Loucy (cell line): ENCODE measurements at regions not wholly inside any gene's neighbourhood (a gene's known extent, or its start where the extent isn't known, plus 50 kb on each side); places are given as distances from the start of the nearest gene placed in this dataset.
A peak's percentile ranks its signal among the peaks of the same experiment; 100 is the strongest.

ENCODE experiments used
- H2AFZ ChIP-seq: fragments of 200-600 bp; sonication (generic); 2 replicates; pipeline ENCODE4 v1.6.0; 2016; ENCODE audit warnings: antibody characterized with exemption, mild to moderate bottlenecking, low read length, moderate library complexity
- H3F3A ChIP-seq: fragments of 200-600 bp; 2 replicates; pipeline ENCODE4 v1.6.0; 2016; ENCODE audit warnings: antibody characterized with exemption, low read depth, mild to moderate bottlenecking
- H3K27me3 ChIP-seq: fragments of 200-600 bp; sonication (generic); 2 replicates; pipeline ENCODE4 v1.6.1; 2014; ENCODE audit warnings: low read length, mild to moderate bottlenecking; ENCODE audit not compliant: insufficient read depth, poor library complexity, severe bottlenecking
- H3K36me3 ChIP-seq: fragments of 200-600 bp; sonication (generic); 2 replicates; pipeline ENCODE4 v1.6.1; 2016; ENCODE audit warnings: low read length; ENCODE audit not compliant: insufficient read depth
- H3K4me1 ChIP-seq: fragments of 200-600 bp; sonication (generic); 2 replicates; pipeline ENCODE4 v1.5.1; 2014; ENCODE audit warnings: low read length, mild to moderate bottlenecking; ENCODE audit not compliant: insufficient read depth, poor library complexity, severe bottlenecking
- H3K4me2 ChIP-seq: fragments of 200-600 bp; sonication (generic); 2 replicates; pipeline ENCODE4 v1.6.0; 2014; ENCODE audit warnings: antibody characterized with exemption, low read length, low read depth, mild to moderate bottlenecking; ENCODE audit not compliant: poor library complexity, severe bottlenecking
- H3K4me3 ChIP-seq: fragments of 200-600 bp; sonication (generic); 2 replicates; pipeline ENCODE4 v1.5.1; 2014; ENCODE audit warnings: low read length, mild to moderate bottlenecking, mixed read lengths; ENCODE audit not compliant: poor library complexity, severe bottlenecking
- H3K79me2 ChIP-seq: fragments of 200-600 bp; sonication (generic); 2 replicates; pipeline ENCODE4 v1.6.1; 2014; ENCODE audit warnings: low read length; ENCODE audit not compliant: insufficient read depth
- H3K9ac ChIP-seq: fragments of 200-600 bp; sonication (generic); 2 replicates; pipeline ENCODE4 v1.6.0; 2014; ENCODE audit warnings: mild to moderate bottlenecking, low read depth, low read length, moderate library complexity; ENCODE audit not compliant: poor library complexity, severe bottlenecking
- H3K9me2 ChIP-seq: fragments of 200-600 bp; sonication (generic); replicated peaks from 2 replicates; pipeline ENCODE4 v1.6.1; 2016; ENCODE audit warnings: low read depth, low read length, mixed read lengths
- H3K9me3 ChIP-seq: fragments of 200-600 bp; sonication (generic); 2 replicates; pipeline ENCODE4 v1.6.1; 2014; ENCODE audit warnings: mild to moderate bottlenecking, antibody characterized with exemption, low read length, low read depth; ENCODE audit not compliant: insufficient read depth
- H4K20me1 ChIP-seq: fragments of 200-600 bp; sonication (generic); 2 replicates; pipeline ENCODE4 v1.6.0; 2014; ENCODE audit warnings: antibody characterized with exemption, low read length, mild to moderate bottlenecking; ENCODE audit not compliant: insufficient read depth, poor library complexity, severe bottlenecking
- EZH2phosphoT487 ChIP-seq: fragments of 200-600 bp; IDR thresholded peaks from 2 replicates; pipeline ENCODE4 v1.6.1; 2018; ENCODE audit warnings: antibody characterized with exemption, mild to moderate bottlenecking, moderate library complexity, borderline replicate concordance
- TF ChIP-seq, protein P1 (sequence below): fragments of 200-600 bp; sonication (generic); conservative IDR thresholded peaks from 2 replicates; pipeline ENCODE4 v1.5.1; 2014; ENCODE audit warnings: mild to moderate bottlenecking, antibody characterized with exemption, low read length

DNA sequence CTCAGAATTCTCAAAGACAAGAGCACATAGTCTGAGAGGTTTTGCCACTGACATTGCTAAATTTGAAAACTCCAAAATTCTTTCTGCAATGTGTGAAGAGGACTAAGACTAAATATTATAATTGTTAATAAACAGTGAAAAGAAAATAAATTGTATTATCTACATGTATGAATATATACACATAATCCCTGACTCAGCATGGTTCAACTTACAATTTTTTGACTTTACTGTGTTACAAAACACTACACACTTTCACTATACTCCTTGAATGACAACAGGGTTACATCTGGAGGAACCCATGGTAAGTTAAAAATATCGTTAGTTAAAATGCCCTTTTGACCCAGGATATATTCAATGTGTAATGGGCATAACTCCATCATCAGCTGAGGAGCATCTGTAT is 2017.2 kb upstream of the TENM3 start:
- Histone ChIP-seq H2AFZ (no peak overlapping the region), H4K20me1 (no peaks in the 10 kb centered on the region), H3K9me3 (no peaks in the 10 kb centered on the region), H3K36me3 (no peaks in the 10 kb centered on the region), H3K4me3 (no peak overlapping the region), H3K9me2 (no peaks in the 10 kb centered on the region), H3K9ac (no peak overlapping the region), H3K4me2 (no peak overlapping the region), H3K27me3 (no peaks in the 10 kb centered on the region), H3K79me2 (no peaks in the 10 kb centered on the region), H3K4me1 (no peaks in the 10 kb centered on the region), H3F3A (no peaks in the 10 kb centered on the region)
- no peak for TF ChIP-seq EZH2phosphoT487
- TF ChIP-seq, protein P1, sequence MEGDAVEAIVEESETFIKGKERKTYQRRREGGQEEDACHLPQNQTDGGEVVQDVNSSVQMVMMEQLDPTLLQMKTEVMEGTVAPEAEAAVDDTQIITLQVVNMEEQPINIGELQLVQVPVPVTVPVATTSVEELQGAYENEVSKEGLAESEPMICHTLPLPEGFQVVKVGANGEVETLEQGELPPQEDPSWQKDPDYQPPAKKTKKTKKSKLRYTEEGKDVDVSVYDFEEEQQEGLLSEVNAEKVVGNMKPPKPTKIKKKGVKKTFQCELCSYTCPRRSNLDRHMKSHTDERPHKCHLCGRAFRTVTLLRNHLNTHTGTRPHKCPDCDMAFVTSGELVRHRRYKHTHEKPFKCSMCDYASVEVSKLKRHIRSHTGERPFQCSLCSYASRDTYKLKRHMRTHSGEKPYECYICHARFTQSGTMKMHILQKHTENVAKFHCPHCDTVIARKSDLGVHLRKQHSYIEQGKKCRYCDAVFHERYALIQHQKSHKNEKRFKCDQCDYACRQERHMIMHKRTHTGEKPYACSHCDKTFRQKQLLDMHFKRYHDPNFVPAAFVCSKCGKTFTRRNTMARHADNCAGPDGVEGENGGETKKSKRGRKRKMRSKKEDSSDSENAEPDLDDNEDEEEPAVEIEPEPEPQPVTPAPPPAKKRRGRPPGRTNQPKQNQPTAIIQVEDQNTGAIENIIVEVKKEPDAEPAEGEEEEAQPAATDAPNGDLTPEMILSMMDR, result no peak

DNA sequence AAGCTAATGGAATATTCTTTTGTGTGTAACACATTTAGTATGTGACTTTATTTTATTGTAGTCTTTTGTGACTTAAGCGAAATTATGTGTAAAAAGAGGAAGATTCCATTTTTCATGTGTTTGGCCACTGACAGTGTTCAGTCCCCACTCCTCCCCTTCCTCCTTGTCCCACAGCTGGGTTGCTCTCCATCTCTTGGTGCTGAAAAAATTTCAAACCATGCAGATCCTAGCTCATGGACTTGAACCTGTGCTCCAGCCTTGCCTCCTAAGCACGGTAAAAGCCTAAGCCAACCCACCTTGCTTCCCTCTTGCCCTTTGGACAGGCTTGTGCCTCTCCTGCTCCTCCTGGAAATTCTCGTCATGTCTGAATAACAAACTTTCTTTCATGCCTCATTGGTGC is 2008.5 kb upstream of the TENM3 start:
- Histone ChIP-seq H3K9me2 (no peaks in the 10 kb centered on the region), H2AFZ (no peak overlapping the region), H3K36me3 (no peaks in the 10 kb centered on the region), H3F3A (no peaks in the 10 kb centered on the region), H4K20me1 (no peaks in the 10 kb centered on the region), H3K79me2 (no peaks in the 10 kb centered on the region), H3K4me3 (no peak overlapping the region), H3K4me1 (no peaks in the 10 kb centered on the region), H3K9me3 (no peaks in the 10 kb centered on the region), H3K4me2 (no peak overlapping the region), H3K9ac (no peak overlapping the region), H3K27me3 (no peaks in the 10 kb centered on the region)
- TF ChIP-seq, protein P1, result no peak
- TF ChIP-seq EZH2phosphoT487, result no peak

DNA sequence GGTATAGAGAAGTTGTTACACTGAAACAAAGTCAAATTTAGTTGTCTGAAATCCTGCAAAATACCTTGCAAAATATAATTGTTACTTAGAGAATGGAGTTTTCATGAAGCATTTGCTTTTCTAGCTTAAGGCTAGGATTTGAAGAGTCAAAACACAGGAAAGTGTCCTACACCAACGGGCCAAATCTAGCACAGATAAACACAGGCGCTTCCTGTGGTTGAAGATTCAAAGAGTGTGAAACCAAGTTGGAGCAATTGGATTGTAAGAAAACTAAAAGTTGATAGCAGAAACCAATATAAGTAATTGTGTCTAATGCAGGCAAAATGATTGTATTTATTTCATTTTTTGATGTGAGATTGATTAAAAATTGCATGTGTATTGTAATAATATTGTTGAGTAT is 2002.5 kb upstream of the TENM3 start:
- peak overlapping the region; percentile 43 for H3K4me2 ChIP-seq
- H3K9ac ChIP-seq, result no peak overlapping the region
- no peaks in the 10 kb centered on the region for H3K9me2 ChIP-seq
- peak overlapping the region; percentile 14; the same call in 1 of the 2 replicates for H2AFZ ChIP-seq
- H3K36me3 ChIP-seq, result no peaks in the 10 kb centered on the region
- H3K4me1 ChIP-seq, result no peaks in the 10 kb centered on the region
- H3K4me3 ChIP-seq, result no peak overlapping the region
- no peaks in the 10 kb centered on the region for H3K79me2 ChIP-seq
- no peak for TF ChIP-seq EZH2phosphoT487
- TF ChIP-seq, protein P1, result no peak
- no peaks in the 10 kb centered on the region for H4K20me1 ChIP-seq
- H3F3A ChIP-seq, result no peaks in the 10 kb centered on the region
- no peaks in the 10 kb centered on the region for H3K27me3 ChIP-seq
- H3K9me3 ChIP-seq, result no peaks in the 10 kb centered on the region
